Panc1 (cell line): ENCODE measurements at regions not wholly inside any gene's neighbourhood (a gene's known extent, or its start where the extent isn't known, plus 50 kb on each side); places are given as distances from the start of the nearest gene placed in this dataset.

ENCODE experiments used
- ATAC-seq: fragments of 200-7000 bp; cut with Tn5 transposase; 2 replicates; pipeline ENCODE4 v1.9.1; 2020; ENCODE audit warnings: mild to moderate bottlenecking, moderate library complexity
- BruUV-seq: library from RNA; stranded (reverse); fragments of 400-500 nt; replicated peaks from 2 replicates; lab custom pipeline; 2021; lab: Mats Ljungman, UMichigan
- CTCF ChIA-PET: fragments of 300-600 bp; sonication (Branson Sonifier 250); formaldehyde crosslinking; loops from one replicate; lab custom pipeline; 2022; ENCODE audit warnings: antibody characterized with exemption; lab: Charles Lee
- POLR2A ChIA-PET: fragments of 300-600 bp; sonication (Branson Sonifier 250); formaldehyde crosslinking; loops from one replicate; lab custom pipeline; 2022; ENCODE audit warnings: antibody characterized with exemption; lab: Charles Lee
- DNase-seq: peaks from one replicate; pipeline ENCODE4 v3.0.0-alpha.2; 2010; ENCODE audit warnings: low read depth, low spot score
- H3K27ac ChIP-seq: 2 replicates; pipeline ENCODE4 v1.5.1; 2011; ENCODE audit warnings: mild to moderate bottlenecking, low read length, inconsistent platforms
- H3K27me3 ChIP-seq: fragments of 200-500 bp; sonication (Bioruptor generic); 2 replicates; pipeline ENCODE4 v1.6.0; 2014; ENCODE audit warnings: low read length, inconsistent platforms; ENCODE audit not compliant: control insufficient read depth, insufficient read depth
- H3K36me3 ChIP-seq: fragments of 200-500 bp; sonication (Bioruptor generic); 2 replicates; pipeline ENCODE4 v1.5.1; 2014; ENCODE audit warnings: inconsistent platforms, mild to moderate bottlenecking, low read length, moderate library complexity; ENCODE audit not compliant: control insufficient read depth, insufficient read depth
- H3K4me1 ChIP-seq: 2 replicates; pipeline ENCODE4 v1.5.1; 2011; ENCODE audit warnings: inconsistent platforms, mild to moderate bottlenecking, low read length, moderate library complexity; ENCODE audit not compliant: control insufficient read depth, insufficient read depth
- H3K4me3 ChIP-seq, 2 experiments: 2 replicates each; pipeline ENCODE4 v1.5.1; 2011 to 2012; ENCODE audit warnings: low read depth in 2 of 2, low read length in 2 of 2, mild to moderate bottlenecking in 2 of 2, inconsistent platforms in 1 of 2, moderate library complexity in 1 of 2
- H3K9me3 ChIP-seq: fragments of 200-500 bp; sonication (Bioruptor generic); 2 replicates; pipeline ENCODE4 v1.5.1; 2014; ENCODE audit warnings: low read depth, mild to moderate bottlenecking, inconsistent platforms, low read length, moderate library complexity; ENCODE audit not compliant: control insufficient read depth, insufficient read depth
- POLR2AphosphoS5 ChIP-seq: IDR thresholded peaks from 2 replicates; pipeline ENCODE4 v1.6.1; 2012; ENCODE audit warnings: mild to moderate bottlenecking, low read depth, low read length, moderate library complexity
- SIN3A ChIP-seq: IDR thresholded peaks from 2 replicates; pipeline ENCODE4 v1.6.1; 2012; ENCODE audit warnings: low read depth, mild to moderate bottlenecking, low read length, moderate library complexity, borderline replicate concordance; ENCODE audit not compliant: insufficient read depth
- TCF7L2 ChIP-seq: IDR thresholded peaks from 2 replicates; pipeline ENCODE4 v1.6.1; 2011; ENCODE audit warnings: mild to moderate bottlenecking, low read depth, low read length, inconsistent platforms
- in situ Hi-C: cut with HindIII; loops from 2 replicates; pipeline ENCODE4 v1.10.0; 2016; ENCODE audit warnings: low sequenced_read_pairs, low pct_unique_long_range_greater_than_20kb
- intact Hi-C: fragments of 100-400 bp; cut with micrococcal nuclease; formaldehyde crosslinking; loops from one replicate; pipeline ENCODE4 v1.10.0; 2022; ENCODE audit not compliant: unreplicated experiment
- TF ChIP-seq, protein P1 (sequence below): fragments of 450-650 bp; IDR thresholded peaks from 2 replicates; pipeline ENCODE4 v1.5.1; 2017; ENCODE audit warnings: mild to moderate bottlenecking
- TF ChIP-seq, protein P2 (sequence below), 2 experiments: IDR thresholded peaks; 2 replicates each; pipeline ENCODE4 v1.6.1; 2011 to 2012; ENCODE audit warnings: low read depth in 2 of 2, control low read depth in 1 of 2, low read length in 1 of 2, mild to moderate bottlenecking in 1 of 2, moderate library complexity in 1 of 2; ENCODE audit not compliant: insufficient read depth in 1 of 2

GRCh38 chr14:26123459-26123858 lies 474.4 kb downstream of the NOVA1 start:
- intact Hi-C loops (no loop called here), in situ Hi-C loops (no loop called here)
- no TSS peak for BruUV-seq
- Histone ChIP-seq H3K9me3 (no peaks in the 10 kb centered on the region), H3K27ac (no peak overlapping the region), H3K36me3 (no peaks in the 10 kb centered on the region), H3K4me1 (no peaks in the 10 kb centered on the region), H3K27me3 (no peaks in the 10 kb centered on the region), H3K4me3 (no peak overlapping the region)
- ChIA-PET POLR2A (no interaction called here), CTCF (no interaction called here)
- ATAC-seq (no peak), DNase-seq (no peak)
- TF ChIP-seq, protein P1, sequence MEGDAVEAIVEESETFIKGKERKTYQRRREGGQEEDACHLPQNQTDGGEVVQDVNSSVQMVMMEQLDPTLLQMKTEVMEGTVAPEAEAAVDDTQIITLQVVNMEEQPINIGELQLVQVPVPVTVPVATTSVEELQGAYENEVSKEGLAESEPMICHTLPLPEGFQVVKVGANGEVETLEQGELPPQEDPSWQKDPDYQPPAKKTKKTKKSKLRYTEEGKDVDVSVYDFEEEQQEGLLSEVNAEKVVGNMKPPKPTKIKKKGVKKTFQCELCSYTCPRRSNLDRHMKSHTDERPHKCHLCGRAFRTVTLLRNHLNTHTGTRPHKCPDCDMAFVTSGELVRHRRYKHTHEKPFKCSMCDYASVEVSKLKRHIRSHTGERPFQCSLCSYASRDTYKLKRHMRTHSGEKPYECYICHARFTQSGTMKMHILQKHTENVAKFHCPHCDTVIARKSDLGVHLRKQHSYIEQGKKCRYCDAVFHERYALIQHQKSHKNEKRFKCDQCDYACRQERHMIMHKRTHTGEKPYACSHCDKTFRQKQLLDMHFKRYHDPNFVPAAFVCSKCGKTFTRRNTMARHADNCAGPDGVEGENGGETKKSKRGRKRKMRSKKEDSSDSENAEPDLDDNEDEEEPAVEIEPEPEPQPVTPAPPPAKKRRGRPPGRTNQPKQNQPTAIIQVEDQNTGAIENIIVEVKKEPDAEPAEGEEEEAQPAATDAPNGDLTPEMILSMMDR = no peak
- TF ChIP-seq, protein P2, sequence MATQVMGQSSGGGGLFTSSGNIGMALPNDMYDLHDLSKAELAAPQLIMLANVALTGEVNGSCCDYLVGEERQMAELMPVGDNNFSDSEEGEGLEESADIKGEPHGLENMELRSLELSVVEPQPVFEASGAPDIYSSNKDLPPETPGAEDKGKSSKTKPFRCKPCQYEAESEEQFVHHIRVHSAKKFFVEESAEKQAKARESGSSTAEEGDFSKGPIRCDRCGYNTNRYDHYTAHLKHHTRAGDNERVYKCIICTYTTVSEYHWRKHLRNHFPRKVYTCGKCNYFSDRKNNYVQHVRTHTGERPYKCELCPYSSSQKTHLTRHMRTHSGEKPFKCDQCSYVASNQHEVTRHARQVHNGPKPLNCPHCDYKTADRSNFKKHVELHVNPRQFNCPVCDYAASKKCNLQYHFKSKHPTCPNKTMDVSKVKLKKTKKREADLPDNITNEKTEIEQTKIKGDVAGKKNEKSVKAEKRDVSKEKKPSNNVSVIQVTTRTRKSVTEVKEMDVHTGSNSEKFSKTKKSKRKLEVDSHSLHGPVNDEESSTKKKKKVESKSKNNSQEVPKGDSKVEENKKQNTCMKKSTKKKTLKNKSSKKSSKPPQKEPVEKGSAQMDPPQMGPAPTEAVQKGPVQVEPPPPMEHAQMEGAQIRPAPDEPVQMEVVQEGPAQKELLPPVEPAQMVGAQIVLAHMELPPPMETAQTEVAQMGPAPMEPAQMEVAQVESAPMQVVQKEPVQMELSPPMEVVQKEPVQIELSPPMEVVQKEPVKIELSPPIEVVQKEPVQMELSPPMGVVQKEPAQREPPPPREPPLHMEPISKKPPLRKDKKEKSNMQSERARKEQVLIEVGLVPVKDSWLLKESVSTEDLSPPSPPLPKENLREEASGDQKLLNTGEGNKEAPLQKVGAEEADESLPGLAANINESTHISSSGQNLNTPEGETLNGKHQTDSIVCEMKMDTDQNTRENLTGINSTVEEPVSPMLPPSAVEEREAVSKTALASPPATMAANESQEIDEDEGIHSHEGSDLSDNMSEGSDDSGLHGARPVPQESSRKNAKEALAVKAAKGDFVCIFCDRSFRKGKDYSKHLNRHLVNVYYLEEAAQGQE (IDR thresholded peaks at IDR 0.05; ENCODE audit: insufficient read depth in 1 of 2, low read depth in 2 of 2, low read length in 1 of 2) = no peak
- TF ChIP-seq SIN3A (no peak), POLR2AphosphoS5 (no peak), TCF7L2 (no peak)

DNA sequence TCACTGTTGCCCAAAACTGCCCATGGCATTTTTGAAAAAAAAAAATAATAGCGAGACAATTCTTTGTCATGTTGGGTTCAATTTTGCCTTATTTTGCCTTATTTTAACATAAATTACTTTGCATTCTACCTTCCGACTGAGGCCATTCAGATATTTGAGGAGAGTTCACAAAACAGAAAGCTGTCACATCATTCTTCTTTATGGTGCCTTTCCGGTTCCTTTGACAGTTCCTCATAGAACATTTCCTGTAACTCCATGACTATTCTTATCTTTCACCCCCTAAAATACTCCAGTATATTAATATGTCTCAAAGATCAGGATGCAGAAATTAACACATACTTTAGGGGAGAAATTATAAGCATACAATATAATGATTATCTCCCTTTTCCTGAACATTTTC lies 476.7 kb downstream of the NOVA1 start:
- POLR2A ChIA-PET = no interaction called here
- BruUV-seq = no TSS peak
- TF ChIP-seq TCF7L2 = no peak
- no peak for TF ChIP-seq POLR2AphosphoS5
- TF ChIP-seq, protein P2 (IDR thresholded peaks at IDR 0.05; ENCODE audit: insufficient read depth in 1 of 2, low read depth in 2 of 2, low read length in 1 of 2) = no peak
- TF ChIP-seq SIN3A = no peak
- TF ChIP-seq, protein P1 = no peak
- ATAC-seq = no peak
- no peaks in the 10 kb centered on the region for H3K9me3 ChIP-seq
- CTCF ChIA-PET = no interaction called here
- intact Hi-C loops (no loop called here), in situ Hi-C loops (no loop called here)
- H3K27me3 ChIP-seq = no peaks in the 10 kb centered on the region
- no peaks in the 10 kb centered on the region for H3K4me1 ChIP-seq
- H3K4me3 ChIP-seq = no peak overlapping the region
- no peak for DNase-seq
- H3K27ac ChIP-seq = no peak overlapping the region
- no peaks in the 10 kb centered on the region for H3K36me3 ChIP-seq
